PFSK-1 (cell line): ENCODE measurements at regions not wholly inside any gene's neighbourhood (a gene's known extent, or its start where the extent isn't known, plus 50 kb on each side); places are given as distances from the start of the nearest gene placed in this dataset.

Source experiments
- FOXP2 ChIP-seq: optimal IDR thresholded peaks from 2 replicates; pipeline ENCODE3; 2011; ENCODE audit warnings: borderline replicate concordance, control low read depth, inconsistent platforms; ENCODE audit not compliant: insufficient read depth; ENCODE audit errors: extremely low read length, extremely low read depth
- POLR2AphosphoS5 ChIP-seq: IDR thresholded peaks from 2 replicates; pipeline ENCODE4 v1.6.1; 2012; ENCODE audit warnings: low read depth, mild to moderate bottlenecking, control low read depth, low read length, moderate library complexity
- SIN3A ChIP-seq: IDR thresholded peaks from 2 replicates; pipeline ENCODE4 v1.6.1; 2012; ENCODE audit warnings: mild to moderate bottlenecking, low read length, moderate library complexity, borderline replicate concordance; ENCODE audit not compliant: insufficient read depth
- TAF1 ChIP-seq: IDR thresholded peaks from 2 replicates; pipeline ENCODE4 v1.6.1; 2012; ENCODE audit warnings: low read length, control low read depth, borderline replicate concordance; ENCODE audit not compliant: insufficient read depth
- TF ChIP-seq, protein P1 (sequence below), 2 experiments: IDR thresholded peaks; 2 replicates each; pipeline versions ENCODE4 v1.6.1 to v1.8.0; 2011 to 2012; ENCODE audit warnings: low read depth in 2 of 2, low read length in 2 of 2, control low read depth in 1 of 2, inconsistent platforms in 1 of 2, mild to moderate bottlenecking in 1 of 2, moderate library complexity in 1 of 2; ENCODE audit not compliant: insufficient read depth in 1 of 2

DNA sequence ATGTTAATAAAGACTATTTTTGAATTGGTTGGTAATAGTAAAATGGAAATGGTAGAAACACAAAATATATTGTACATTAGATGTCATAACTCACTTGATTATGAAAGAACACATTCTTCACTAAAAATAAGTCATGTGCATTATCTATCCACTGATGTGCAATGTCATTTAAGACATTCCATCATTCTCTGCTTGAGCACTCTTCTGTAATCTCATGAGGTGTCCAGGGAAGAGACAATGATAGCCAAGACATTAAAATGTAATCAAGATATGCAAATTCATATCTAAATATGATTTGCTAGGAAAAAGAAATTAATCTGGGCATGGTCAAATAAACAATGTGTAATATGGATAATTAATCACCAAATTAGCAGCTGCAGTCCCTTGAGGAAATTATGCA lies 422.5 kb downstream of the BTG1 start:
- TF ChIP-seq FOXP2 = no peak
- TF ChIP-seq, protein P1, sequence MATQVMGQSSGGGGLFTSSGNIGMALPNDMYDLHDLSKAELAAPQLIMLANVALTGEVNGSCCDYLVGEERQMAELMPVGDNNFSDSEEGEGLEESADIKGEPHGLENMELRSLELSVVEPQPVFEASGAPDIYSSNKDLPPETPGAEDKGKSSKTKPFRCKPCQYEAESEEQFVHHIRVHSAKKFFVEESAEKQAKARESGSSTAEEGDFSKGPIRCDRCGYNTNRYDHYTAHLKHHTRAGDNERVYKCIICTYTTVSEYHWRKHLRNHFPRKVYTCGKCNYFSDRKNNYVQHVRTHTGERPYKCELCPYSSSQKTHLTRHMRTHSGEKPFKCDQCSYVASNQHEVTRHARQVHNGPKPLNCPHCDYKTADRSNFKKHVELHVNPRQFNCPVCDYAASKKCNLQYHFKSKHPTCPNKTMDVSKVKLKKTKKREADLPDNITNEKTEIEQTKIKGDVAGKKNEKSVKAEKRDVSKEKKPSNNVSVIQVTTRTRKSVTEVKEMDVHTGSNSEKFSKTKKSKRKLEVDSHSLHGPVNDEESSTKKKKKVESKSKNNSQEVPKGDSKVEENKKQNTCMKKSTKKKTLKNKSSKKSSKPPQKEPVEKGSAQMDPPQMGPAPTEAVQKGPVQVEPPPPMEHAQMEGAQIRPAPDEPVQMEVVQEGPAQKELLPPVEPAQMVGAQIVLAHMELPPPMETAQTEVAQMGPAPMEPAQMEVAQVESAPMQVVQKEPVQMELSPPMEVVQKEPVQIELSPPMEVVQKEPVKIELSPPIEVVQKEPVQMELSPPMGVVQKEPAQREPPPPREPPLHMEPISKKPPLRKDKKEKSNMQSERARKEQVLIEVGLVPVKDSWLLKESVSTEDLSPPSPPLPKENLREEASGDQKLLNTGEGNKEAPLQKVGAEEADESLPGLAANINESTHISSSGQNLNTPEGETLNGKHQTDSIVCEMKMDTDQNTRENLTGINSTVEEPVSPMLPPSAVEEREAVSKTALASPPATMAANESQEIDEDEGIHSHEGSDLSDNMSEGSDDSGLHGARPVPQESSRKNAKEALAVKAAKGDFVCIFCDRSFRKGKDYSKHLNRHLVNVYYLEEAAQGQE (IDR thresholded peaks at IDR 0.05; ENCODE audit: insufficient read depth in 1 of 2, low read depth in 2 of 2, low read length in 2 of 2) = no peak
- TF ChIP-seq TAF1 = no peak
- no peak for TF ChIP-seq SIN3A
- TF ChIP-seq POLR2AphosphoS5 = no peak

DNA sequence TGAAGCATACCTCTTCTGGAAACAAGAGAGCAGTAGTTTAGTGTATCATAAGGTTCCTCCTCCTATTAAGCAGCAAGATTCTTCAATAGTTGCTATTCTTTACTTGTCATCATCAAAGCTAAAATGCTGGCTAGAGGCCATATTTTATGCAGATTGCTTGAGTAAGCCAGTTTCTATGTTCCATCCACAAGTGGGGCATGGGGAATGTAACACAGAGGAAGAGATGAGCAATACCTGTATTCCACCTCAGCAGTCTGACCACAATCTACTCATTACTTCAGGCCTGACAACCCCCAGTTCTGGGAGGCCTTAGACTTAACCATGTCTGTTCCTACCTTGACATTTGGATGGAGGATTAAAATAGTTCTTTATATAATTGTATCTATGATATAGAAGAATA lies 423.6 kb downstream of the BTG1 start:
- no peak for TF ChIP-seq FOXP2

DNA sequence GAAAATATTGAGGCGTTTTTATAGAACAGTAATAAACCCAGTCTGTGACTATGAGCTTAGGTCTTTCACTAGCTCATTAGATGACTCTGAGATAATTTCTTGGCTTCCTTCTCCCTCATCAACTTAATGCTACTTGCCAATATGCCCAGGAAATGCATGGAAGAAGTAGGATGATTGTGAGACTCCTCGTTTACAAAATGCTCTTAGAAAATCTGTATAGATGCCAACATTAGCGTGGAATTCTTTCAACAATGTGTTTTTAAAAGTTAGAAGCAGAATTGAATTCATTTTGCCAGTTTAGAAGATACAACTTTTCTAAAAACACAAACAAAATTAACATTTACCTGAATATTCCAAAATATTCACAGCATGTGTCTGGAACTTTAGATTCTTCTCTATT lies 424.6 kb downstream of the BTG1 start:
- TF ChIP-seq, protein P1 (IDR thresholded peaks at IDR 0.05; ENCODE audit: insufficient read depth in 1 of 2, low read depth in 2 of 2, low read length in 2 of 2) = no peak
- TF ChIP-seq TAF1 = no peak
- no peak for TF ChIP-seq POLR2AphosphoS5
- TF ChIP-seq SIN3A = no peak
- TF ChIP-seq FOXP2 = no peak

DNA sequence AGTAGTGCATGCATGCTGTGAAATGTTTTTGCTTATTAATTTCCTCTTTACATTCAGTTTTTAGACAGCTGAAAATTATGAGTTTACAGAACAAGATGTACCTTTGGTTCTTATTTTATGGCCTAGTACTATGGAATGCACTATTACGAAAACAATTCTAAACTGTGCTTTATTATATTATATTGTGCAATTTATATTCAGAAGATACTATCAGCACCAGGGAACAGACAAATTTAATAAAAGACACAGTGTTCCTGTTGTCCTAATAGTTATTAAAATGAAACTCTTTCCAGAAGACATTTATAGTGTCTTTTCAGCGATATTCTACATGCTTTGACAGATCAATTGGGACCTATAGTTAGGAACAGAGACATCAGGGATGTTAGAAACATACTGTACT lies 427.3 kb downstream of the BTG1 start:
- TF ChIP-seq TAF1 = no peak
- TF ChIP-seq, protein P1 (IDR thresholded peaks at IDR 0.05; ENCODE audit: insufficient read depth in 1 of 2, low read depth in 2 of 2, low read length in 2 of 2) = no peak
- TF ChIP-seq FOXP2 = no peak
- TF ChIP-seq POLR2AphosphoS5 = no peak
- TF ChIP-seq SIN3A = no peak

DNA sequence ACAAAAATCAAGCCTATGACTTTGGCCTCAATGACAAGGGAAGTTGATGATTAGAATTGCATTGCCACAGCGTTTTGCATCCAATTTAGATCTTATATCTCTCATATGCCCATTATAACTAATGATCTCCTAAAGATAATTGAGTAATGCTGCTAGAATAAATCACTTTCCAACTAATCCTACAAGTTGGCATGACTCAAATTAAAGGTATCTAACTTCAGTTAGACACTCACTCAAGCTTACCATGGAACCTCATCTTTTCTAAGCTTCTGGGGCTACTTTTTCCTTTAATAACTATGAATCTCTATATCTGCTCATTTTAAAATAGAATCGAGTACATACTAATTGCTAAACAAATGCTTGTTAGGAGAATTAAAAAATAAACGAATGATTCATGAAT lies 427.8 kb downstream of the BTG1 start:
- TF ChIP-seq TAF1 (no peak), SIN3A (no peak), FOXP2 (no peak), POLR2AphosphoS5 (no peak)
- TF ChIP-seq, protein P1 (IDR thresholded peaks at IDR 0.05; ENCODE audit: insufficient read depth in 1 of 2, low read depth in 2 of 2, low read length in 2 of 2) = no peak

DNA sequence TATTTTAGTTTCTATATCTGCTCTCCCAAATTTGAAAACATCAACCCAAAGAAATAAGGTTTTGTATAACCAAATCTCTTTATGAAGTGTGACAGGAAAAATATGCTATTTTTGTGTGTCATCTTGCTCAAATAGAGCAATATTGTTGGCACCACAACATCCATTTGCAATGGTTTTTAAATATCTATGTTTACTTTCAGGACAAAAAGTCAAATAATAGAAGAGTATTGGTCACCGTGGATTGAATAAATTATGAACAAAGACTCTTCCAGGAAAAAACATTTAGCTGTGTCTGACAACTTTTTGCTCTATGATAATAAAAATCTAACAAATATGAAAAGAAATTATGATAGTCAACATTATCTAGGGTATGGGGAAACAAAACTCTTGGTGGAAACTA lies 439.2 kb downstream of the BTG1 start:
- TF ChIP-seq FOXP2 (no peak), SIN3A (no peak), POLR2AphosphoS5 (no peak), TAF1 (no peak)
- TF ChIP-seq, protein P1 (IDR thresholded peaks at IDR 0.05; ENCODE audit: insufficient read depth in 1 of 2, low read depth in 2 of 2, low read length in 2 of 2) = no peak
